GM18907 (cell line): ENCODE measurements at regions not wholly inside any gene's neighbourhood (a gene's known extent, or its start where the extent isn't known, plus 50 kb on each side); places are given as distances from the start of the nearest gene placed in this dataset.

ENCODE experiments used
- ATAC-seq: cut with Tn5 transposase; IDR thresholded peaks from one replicate; pipeline ENCODE4 v1.9.1; 2021; ENCODE audit warnings: mild to moderate bottlenecking, moderate library complexity; ENCODE audit not compliant: unreplicated experiment

GRCh38 chr15:70198441-70199123, 100.9 kb upstream of the TLE3 start:
- no peak for ATAC-seq

GRCh38 chr15:70197945-70198361, 100.2 kb upstream of the TLE3 start:
- no peak for ATAC-seq

GRCh38 chr15:70197318-70197944, 99.7 kb upstream of the TLE3 start:
- ATAC-seq, result no peak

GRCh38 chr15:70196372-70197316, 98.9 kb upstream of the TLE3 start:
- ATAC-seq, result peak; percentile 81

- no peak for ATAC-seq
Observed at GRCh38 chr15:70195587-70196305, 98.0 kb upstream of the TLE3 start.

GRCh38 chr15:70195171-70195570, 97.5 kb upstream of the TLE3 start:
- ATAC-seq, result no peak

- no peak for ATAC-seq
Observed at GRCh38 chr15:70194266-70194665, 96.5 kb upstream of the TLE3 start.

- ATAC-seq, result no peak
Observed at GRCh38 chr15:70193734-70194133, 96.0 kb upstream of the TLE3 start.

GRCh38 chr15:70192490-70192889, 94.8 kb upstream of the TLE3 start:
- ATAC-seq, result no peak

- no peak for ATAC-seq
Observed at GRCh38 chr15:70192041-70192440, 94.3 kb upstream of the TLE3 start.

- ATAC-seq, result no peak
Observed at GRCh38 chr15:70190965-70191364, 93.2 kb upstream of the TLE3 start.

GRCh38 chr15:70189826-70190695, 92.3 kb upstream of the TLE3 start:
- ATAC-seq, result no peak

GRCh38 chr15:70188286-70188685, 90.6 kb upstream of the TLE3 start:
- no peak for ATAC-seq

GRCh38 chr15:70187331-70187730, 89.6 kb upstream of the TLE3 start:
- no peak for ATAC-seq

GRCh38 chr15:70186152-70186551, 88.4 kb upstream of the TLE3 start:
- ATAC-seq, result no peak

- no peak for ATAC-seq
Observed at GRCh38 chr15:70185251-70185711, 87.6 kb upstream of the TLE3 start.

- no peak for ATAC-seq
Observed at GRCh38 chr15:70182858-70183695, 85.4 kb upstream of the TLE3 start.

GRCh38 chr15:70181626-70182255, 84.0 kb upstream of the TLE3 start:
- ATAC-seq, result no peak
